H1 (cell line): ENCODE measurements at regions not wholly inside any gene's neighbourhood (a gene's known extent, or its start where the extent isn't known, plus 50 kb on each side); places are given as distances from the start of the nearest gene placed in this dataset.
A peak's percentile ranks its signal among the peaks of the same experiment; 100 is the strongest.

Experiments
- CHD1 ChIP-seq: IDR thresholded peaks from 2 replicates; pipeline ENCODE4 v1.6.1; 2012; ENCODE audit warnings: low read depth, low read length, improper control_type of control experiment
- EP300 ChIP-seq, 2 experiments: IDR thresholded peaks; 1 replicate in 1 of 2; 2 replicates in 1 of 2; pipeline ENCODE4 v1.6.1; 2011 to 2012; ENCODE audit warnings: low read depth in 2 of 2, low read length in 2 of 2, mild to moderate bottlenecking in 2 of 2, borderline replicate concordance in 1 of 2, inconsistent platforms in 1 of 2, moderate library complexity in 1 of 2
- GABPA ChIP-seq: IDR thresholded peaks from 2 replicates; pipeline ENCODE4 v1.6.1; 2011; ENCODE audit warnings: mild to moderate bottlenecking, low read length, moderate library complexity, borderline replicate concordance; ENCODE audit not compliant: insufficient read depth
- GTF2F1 ChIP-seq: IDR thresholded peaks from 2 replicates; pipeline ENCODE4 v1.6.1; 2012; ENCODE audit warnings: low read depth, low read length, improper control_type of control experiment, borderline replicate concordance
- JUN ChIP-seq: IDR thresholded peaks from 2 replicates; pipeline ENCODE4 v1.6.1; 2011; ENCODE audit warnings: low read depth, mild to moderate bottlenecking, improper control_type of control experiment, low read length
- SRF ChIP-seq: IDR thresholded peaks from 2 replicates; pipeline ENCODE4 v1.6.1; 2011; ENCODE audit warnings: mild to moderate bottlenecking, low read depth, low read length, moderate library complexity
- TAF1 ChIP-seq: IDR thresholded peaks from 2 replicates; pipeline ENCODE4 v1.6.1; 2011; ENCODE audit warnings: mild to moderate bottlenecking, low read depth, low read length
- TF ChIP-seq, protein P1 (sequence below), 3 experiments: IDR thresholded peaks; 1 replicate in 2 of 3; 2 replicates in 1 of 3; pipeline versions ENCODE4 v1.5.1 to v1.6.1; 2011; ENCODE audit warnings: low read length in 3 of 3, mild to moderate bottlenecking in 3 of 3, inconsistent platforms in 2 of 3, low read depth in 1 of 3, moderate library complexity in 1 of 3; ENCODE audit not compliant: insufficient read depth in 1 of 3; ENCODE audit errors: control extremely low read depth in 1 of 3

DNA sequence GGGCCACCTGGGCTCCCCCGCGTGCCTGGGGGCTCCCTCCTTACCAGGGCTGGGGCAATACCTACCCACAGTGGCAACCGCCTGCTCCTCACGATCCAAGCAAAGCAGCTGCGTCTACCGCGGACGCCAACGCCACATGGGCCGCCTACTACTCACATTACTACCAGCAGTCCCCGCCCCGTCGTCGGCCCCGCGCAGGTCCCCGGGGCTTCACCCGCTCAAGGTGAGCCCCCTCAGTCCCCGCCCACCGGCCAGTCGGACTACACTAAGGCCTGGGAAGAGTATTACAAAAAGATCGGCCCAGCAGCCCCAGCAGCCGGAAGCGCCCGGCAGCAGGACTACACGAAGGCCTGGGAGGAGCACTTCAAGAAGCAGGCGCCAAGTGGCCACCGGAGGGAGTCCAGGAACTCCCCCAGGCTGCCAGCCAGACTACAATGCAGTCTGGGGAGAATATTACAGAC, 106.0 kb upstream of the MTAP start (continued):
- no peak for TF ChIP-seq CHD1
- no peak for TF ChIP-seq JUN
- TF ChIP-seq, protein P1, sequence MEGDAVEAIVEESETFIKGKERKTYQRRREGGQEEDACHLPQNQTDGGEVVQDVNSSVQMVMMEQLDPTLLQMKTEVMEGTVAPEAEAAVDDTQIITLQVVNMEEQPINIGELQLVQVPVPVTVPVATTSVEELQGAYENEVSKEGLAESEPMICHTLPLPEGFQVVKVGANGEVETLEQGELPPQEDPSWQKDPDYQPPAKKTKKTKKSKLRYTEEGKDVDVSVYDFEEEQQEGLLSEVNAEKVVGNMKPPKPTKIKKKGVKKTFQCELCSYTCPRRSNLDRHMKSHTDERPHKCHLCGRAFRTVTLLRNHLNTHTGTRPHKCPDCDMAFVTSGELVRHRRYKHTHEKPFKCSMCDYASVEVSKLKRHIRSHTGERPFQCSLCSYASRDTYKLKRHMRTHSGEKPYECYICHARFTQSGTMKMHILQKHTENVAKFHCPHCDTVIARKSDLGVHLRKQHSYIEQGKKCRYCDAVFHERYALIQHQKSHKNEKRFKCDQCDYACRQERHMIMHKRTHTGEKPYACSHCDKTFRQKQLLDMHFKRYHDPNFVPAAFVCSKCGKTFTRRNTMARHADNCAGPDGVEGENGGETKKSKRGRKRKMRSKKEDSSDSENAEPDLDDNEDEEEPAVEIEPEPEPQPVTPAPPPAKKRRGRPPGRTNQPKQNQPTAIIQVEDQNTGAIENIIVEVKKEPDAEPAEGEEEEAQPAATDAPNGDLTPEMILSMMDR (IDR thresholded peaks at IDR 0.05; ENCODE audit: control extremely low read depth in 1 of 3, insufficient read depth in 1 of 3, low read depth in 1 of 3, low read length in 3 of 3), result peak; percentile 42 to 70 (median 45)
- TF ChIP-seq GTF2F1, result no peak
- TF ChIP-seq SRF, result no peak
- no peak for TF ChIP-seq EP300 (IDR thresholded peaks at IDR 0.05; ENCODE audit: borderline replicate concordance in 1 of 2, low read depth in 2 of 2, low read length in 2 of 2)
- 0 out of 2 replicates have a peak, but pooled peaks have one; percentile 13 for TF ChIP-seq TAF1
- 0 out of 2 replicates have a peak, but pooled peaks have one; percentile 23 for TF ChIP-seq GABPA
